Activated CD4-positive, CD25-positive, alpha-beta regulatory T cell treated with anti-CD3 and anti-CD28 coated beads, Interleukin-2, amount 50 U/mL, for 72 hours (primary cell): ENCODE measurements at regions not wholly inside any gene's neighbourhood (a gene's known extent, or its start where the extent isn't known, plus 50 kb on each side); places are given as distances from the start of the nearest gene placed in this dataset.
A peak's percentile ranks its signal among the peaks of the same experiment; 100 is the strongest.
"Not testable (repeated sequence)": the region's sequence is repeated elsewhere in the genome, so short reads cannot be mapped to it uniquely, and the experiment has no call there.

Experiments used
- DNase-seq: peaks from one replicate; pipeline ENCODE4 v3.0.0; 2021

- DNase-seq = no peak
These were observed 567.7 kb upstream of the TBL1XR1 start for GRCh38 chr3:177764933-177765332.

DNA sequence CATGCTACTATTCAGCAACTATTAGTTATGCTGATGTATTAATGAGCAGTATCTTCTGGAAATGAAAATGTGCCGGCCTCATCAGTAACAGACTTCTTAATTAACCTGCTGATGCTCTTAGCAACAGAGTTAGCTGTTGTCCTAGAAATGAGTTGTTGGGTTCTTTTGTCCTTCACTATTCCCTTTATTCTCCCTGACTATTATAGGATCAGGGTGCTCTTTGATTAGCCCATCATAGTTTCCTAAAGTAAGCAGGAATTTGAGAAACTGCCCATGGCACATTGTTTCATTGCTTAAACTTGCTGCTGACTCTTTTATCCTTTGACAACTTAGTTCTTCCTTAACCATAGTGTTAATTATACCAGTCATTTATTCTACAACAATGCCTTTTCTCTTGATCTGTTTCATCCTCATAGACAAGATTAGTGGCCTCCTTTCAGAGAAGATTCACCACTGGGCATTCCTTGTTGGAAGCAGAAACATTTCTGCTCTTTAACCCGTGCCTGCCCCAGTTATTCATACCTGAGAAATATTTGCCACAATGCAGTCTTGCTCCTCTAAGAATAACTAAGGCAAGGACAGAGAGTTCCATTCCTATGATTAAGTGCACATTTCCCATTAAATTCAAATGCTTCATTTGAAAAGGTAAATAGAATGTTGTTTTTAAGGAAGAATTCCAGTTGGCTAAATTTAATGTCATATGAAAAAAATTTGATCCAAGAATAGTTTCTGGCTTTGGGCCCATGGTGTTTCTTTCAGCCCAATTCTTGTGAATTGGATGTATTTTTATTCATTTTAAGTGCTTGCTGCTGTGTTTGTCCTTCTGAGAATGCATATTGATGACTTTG, 573.3 kb upstream of the TBL1XR1 start:
- DNase-seq = no peak

DNA sequence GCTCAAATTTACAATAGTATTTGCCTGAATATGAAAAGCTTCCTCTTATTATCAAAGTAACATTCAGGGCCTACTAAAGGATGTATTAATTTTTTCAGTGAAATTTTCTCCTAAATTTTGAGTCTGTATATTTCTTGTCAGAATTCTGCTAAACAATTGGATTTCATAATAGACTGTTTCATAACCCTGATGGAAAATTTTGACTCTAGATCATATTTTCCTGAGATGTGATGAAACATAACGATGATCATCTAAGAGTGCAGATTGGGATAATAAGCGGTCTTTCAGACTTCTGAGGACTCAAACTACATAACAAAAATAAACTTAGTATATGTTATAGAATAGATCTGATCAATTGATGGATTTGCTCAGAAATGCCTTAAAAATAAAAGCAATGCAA, 574.5 kb upstream of the TBL1XR1 start:
- DNase-seq = no peak

DNA sequence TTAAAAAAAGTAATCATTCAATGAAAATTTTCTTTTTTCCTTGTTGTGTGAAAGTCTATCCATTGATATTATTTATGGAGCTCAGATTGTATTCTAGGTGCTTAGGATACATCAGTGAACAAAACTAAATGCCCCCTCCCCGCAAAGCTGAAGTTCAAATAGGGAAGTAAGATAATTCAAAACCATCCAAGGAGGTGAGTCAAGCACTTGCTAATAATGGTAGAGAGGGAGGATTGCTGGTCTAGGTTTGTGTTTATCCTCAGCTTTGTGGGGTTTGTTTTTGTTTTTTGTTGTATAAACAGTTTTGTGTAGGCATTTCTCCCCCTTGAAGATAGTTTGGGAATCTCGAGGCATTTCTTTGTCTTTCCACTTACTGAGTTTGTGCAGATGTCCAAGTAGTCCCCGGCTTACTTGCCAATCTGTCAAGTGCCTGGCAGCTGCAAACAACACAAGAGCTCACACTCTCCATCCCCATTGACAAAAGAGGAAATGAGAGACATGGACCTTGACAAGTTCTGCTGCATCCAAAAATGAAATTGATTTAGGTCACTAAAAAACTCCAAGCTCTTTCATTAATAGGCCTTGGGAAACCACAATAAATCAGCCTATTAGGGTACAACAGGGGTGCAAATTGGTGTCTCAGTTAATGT, 575.8 kb upstream of the TBL1XR1 start:
- DNase-seq = no peak

- DNase-seq = no peak
These were observed 576.4 kb upstream of the TBL1XR1 start for GRCh38 chr3:177773717-177774116.

GRCh38 chr3:177776661-177777101, 579.4 kb upstream of the TBL1XR1 start:
- no peak for DNase-seq

DNA sequence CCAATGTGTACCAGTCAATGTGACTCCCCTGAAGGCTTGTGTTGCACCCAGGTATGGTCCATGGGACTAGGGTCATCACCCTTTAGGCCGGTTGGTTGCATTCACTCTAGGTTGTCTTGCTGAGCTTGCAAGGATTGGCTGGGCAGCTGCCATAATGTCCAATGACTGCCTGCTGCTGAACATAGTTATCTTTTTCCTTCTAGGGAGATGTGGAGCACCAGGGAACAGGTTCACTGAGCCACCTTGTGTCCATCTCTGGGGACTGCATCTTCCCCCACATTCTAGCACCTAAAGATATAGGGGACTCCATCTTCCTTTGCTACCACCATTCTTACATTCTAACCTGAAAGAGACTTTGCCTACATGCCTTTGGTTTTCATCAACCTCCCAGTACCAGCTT, 580.4 kb upstream of the TBL1XR1 start:
- DNase-seq = peak; percentile 37

GRCh38 chr3:177778633-177779032, 581.4 kb upstream of the TBL1XR1 start:
- DNase-seq = no peak

DNA sequence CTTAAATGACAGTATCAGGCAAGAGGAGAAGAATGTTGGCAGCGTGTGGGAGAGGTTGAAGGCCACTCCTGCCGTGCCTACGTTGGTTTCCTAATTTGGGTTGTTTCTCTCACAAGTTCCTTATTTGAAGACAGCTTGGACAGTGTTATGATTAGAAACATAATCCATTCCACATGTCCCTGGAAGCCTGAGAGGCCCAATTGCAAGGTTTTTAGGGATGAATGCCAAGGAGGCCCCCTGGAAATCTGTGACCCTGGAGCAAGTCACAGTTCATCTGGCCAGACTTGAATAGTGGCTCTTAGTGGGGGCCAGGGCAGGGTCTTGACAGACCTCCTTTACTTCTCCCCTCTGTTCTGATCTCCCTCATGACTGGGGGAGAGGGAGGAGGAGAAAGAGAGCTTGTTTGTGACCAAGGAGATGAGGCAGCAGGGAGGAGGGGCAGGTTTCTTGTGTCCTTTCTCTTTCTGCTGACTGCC, 584.4 kb upstream of the TBL1XR1 start:
- DNase-seq = no peak

DNA sequence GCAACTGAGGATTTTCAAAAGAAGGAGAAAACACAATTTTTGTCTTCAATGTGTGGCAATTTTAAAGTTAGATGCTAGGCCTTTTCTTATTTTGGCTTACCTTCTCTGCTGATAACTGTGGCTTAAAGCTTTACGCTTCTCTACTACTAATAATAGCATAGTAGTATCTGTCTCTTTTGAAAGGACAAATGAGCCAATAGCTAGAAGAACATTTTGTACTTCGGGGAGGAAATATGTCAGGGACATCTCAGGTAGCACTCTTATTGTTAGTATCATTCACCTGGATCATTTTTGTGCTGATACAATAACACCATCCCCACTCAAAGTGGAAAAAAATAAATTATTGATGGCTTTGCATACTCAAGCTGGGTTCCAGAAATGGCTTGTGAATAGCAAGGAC, 586.1 kb upstream of the TBL1XR1 start:
- no peak for DNase-seq

DNA sequence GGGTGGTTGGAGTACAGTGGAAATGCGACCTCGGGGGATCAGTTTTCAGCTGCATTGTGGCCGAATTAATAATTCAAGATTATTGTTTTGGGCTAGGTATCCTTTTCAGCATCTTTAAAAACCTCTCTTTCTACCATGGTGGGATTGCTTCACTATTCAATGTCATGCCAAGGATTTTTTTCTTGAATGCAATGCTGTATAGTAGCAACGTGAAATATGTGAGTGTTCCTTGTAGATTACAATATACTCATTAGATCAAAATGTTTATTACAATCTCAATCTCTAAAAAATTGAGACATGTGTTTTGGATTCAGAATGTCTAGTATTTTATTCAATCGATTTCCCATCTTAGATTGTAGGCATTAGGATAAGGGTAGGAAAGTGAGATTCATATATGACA, 586.5 kb upstream of the TBL1XR1 start:
- DNase-seq = no peak

DNA sequence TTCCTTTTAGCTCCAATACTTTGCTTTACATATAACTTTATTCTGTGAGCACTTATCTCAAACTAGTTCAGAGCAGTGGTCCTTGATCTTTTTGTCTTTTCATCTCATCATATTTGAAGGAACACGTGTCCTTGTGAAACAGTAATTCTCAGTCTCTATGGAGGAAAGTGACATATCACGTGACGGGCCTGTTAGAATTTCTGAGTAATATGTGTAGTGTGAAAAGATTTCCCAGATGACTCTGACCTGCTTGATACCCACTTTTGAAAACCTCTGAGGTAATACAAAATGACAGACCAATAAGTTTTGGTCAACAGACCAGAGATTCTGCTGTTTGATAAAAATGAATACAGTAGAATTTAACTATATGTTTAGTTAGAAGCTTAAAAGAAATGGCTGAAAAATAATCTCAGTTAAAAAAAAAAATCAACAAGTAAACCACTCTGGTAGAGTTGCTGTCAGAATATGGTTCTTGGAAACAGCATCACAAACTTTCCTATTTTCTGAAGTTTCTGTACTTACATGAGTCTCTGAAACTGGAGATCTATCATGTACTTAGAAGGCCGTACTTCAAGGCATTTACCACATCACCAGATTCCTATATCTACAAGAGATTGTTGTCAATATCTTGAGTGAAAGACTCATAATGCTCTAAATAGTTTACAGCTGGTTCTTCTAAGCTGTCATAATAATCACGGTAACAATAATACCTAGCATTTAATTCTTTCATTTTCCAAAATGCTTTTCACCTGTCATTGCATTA, 590.2 kb upstream of the TBL1XR1 start:
- no peak for DNase-seq

- DNase-seq = no peak
These were observed 592.2 kb upstream of the TBL1XR1 start for GRCh38 chr3:177789500-177789899.

DNA sequence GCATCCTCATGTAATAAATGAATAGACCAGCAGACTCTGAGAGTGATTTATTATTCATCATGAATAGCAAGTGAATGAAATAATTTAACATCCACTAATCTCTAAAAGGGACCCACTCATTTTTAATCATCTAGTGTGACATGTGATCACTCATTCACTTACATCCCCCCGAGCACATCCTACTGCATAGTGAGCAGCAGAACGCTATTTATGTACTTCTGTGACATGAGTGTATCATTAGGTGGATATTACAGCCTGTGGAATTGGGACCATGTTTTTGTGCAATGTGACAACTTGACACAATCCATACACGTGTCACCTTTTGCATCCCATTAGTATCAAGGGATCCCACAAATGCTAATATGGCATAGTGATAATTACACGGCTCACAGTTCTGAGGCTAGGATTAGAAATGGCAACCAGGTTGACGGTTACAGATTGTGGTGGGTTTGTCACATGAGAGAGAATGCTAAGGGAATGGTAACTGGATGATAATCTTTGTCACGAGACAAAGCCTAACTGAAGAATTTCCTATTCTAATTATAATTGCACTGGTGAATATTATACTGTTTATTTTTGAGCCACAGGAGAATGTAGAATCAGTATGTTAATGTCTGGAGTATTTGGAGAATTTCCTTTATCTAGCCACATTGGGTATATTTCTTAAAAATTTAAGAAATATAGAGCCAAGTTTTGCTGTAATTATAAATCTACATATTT, 595.2 kb upstream of the TBL1XR1 start:
- DNase-seq = no peak

DNA sequence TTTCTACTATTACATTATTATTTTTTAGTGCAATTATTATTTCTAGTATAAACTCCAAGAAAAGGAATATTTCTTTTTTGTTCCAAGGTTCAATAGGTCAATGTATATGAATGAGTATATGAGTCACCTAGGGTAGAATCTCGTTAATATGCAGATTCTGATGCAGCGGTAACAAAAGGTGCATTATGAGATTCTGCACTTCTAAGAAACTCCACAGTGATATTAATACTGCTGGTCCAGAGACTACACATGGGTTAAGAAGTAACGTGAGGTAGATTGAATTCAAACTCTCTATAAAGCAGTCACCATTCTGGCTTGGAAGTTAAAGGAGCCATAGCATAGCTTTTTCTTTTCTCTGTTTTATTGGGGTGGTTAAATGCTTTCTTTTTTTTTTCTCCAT, 596.2 kb upstream of the TBL1XR1 start:
- no peak for DNase-seq

GRCh38 chr3:177795216-177795615, 597.9 kb upstream of the TBL1XR1 start:
- DNase-seq = no peak

- DNase-seq = no peak
These were observed 598.6 kb upstream of the TBL1XR1 start for GRCh38 chr3:177795859-177796258.

DNA sequence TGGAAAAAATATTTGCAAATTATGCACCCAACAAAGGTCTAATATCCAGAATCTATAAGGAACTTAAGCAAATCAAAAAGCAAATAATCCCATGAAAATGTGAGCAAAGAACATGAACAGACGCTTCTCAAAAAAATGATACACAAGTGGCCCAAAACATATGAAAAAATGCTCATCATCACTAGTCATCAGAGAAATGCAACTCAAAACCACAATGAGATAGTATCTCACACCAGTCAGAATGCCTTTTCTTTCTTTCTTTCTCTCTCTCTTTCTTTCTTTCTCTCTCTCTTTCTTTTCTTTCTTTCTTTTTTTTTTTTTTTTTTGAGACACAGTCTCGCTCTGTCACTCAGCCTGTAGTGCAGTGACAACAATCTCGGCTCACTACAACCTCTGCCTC, 602.9 kb upstream of the TBL1XR1 start:
- not testable (repeated sequence) for DNase-seq

- DNase-seq = no peak
These were observed 603.3 kb upstream of the TBL1XR1 start for GRCh38 chr3:177800561-177800960.

DNA sequence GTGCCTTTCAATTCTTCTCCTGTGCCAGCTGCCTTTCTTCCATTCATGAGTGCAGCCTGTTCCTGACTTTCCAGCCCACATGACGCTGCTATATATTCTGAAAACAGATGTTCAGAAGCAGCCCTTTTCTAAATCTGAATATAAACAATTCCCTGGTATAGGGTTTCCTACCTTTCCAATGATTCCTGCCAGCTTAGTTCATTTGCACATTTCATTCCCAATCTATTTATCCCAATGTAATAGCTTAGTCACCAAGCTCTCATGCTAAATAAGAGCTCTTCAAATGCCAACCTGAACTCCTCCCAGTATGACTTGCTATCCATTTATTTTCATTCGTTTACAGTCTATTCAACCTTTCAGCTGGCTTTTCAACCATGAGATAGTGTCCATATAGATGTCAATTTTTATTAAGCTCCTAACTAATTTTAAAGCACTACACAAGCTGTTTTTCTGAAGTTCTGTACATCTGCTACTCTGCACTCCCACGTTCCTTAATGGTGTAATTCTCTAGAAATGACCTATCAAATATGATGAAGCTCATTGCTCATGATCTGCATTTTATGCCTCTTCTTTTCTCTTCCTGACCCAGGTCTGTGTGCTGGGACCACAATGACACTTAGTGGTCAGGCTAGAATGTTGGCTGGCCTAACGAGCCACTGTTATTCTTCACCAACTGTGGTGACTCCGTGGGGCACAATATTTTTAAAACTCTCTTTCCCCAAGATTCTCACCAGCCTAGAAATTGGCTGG, 605.0 kb upstream of the TBL1XR1 start:
- no peak for DNase-seq

GRCh38 chr3:177803500-177803899, 606.2 kb upstream of the TBL1XR1 start:
- no peak for DNase-seq

DNA sequence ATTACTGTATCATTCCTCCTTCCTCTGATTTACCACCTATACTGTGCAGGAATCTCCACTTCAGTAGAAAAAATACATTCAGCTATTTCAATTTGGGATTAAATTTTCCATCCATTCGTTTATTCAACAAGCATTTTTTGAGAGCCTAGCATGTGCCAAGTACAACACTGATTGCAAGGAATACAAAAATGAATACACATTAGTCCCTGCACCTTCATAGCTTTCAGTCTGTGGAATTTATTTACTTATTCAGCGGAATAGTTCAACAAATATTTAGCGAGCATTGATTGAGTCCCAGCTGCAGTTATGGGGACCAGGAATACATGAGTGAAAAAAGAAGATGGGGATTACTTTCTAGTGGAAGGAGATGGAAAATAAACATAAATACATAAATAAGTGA, 606.8 kb upstream of the TBL1XR1 start:
- no peak for DNase-seq
